GM18909 (cell line): ENCODE measurements at regions not wholly inside any gene's neighbourhood (a gene's known extent, or its start where the extent isn't known, plus 50 kb on each side); places are given as distances from the start of the nearest gene placed in this dataset.
"Not testable (repeated sequence)": the region's sequence is repeated elsewhere in the genome, so short reads cannot be mapped to it uniquely, and the experiment has no call there.

Experiments
- ATAC-seq: cut with Tn5 transposase; IDR thresholded peaks from one replicate; pipeline ENCODE4 v1.9.1; 2021; ENCODE audit warnings: mild to moderate bottlenecking; ENCODE audit not compliant: unreplicated experiment, poor library complexity

DNA sequence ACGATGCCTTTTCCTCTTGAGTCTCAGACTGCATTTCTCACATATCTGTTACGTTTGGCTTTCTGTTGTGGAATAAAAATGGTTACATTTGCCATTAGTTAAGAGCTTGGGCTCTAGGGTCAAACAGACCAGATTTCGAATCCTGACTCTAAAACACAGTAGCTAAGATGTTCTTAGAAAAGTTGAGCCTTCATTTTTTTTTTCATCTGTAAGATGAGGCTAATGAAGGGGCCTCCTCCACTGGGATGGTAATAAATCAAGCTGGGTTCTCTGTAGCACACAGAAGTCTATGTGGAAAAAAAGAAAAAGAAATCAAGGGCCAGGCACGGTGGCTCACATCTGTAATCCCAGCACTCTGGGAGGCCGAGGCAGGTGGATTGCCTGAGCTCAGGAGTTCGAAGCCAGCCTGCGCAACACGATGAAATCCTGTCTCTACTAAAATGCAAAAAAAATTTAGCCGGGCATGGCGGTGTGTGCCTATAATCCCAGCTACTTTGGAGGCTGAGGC, 49.9 kb upstream of the CAPRIN1 start:
- ATAC-seq = no peak

DNA sequence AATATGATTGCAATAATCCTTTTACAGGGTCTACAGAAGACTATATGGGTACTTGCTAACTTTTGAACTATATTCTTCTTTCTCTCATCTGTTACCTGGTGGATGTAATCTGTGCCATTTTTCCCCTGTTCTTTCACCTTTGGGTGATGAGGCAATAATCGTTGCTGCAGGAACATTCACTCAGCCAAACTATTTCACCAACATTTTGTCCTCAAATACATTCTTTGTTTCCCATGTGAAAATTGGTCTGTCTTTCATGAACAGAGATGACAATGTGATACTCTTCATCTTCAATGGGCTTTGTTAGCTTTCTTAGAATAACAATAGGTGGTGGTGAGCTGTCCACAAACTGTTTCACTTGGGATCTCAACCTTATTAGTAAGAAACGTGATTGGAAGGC, 52.1 kb upstream of the CAPRIN1 start:
- ATAC-seq = no peak

- no peak for ATAC-seq
These were observed 53.8 kb upstream of the CAPRIN1 start for GRCh38 chr11:33997584-33998251.

DNA sequence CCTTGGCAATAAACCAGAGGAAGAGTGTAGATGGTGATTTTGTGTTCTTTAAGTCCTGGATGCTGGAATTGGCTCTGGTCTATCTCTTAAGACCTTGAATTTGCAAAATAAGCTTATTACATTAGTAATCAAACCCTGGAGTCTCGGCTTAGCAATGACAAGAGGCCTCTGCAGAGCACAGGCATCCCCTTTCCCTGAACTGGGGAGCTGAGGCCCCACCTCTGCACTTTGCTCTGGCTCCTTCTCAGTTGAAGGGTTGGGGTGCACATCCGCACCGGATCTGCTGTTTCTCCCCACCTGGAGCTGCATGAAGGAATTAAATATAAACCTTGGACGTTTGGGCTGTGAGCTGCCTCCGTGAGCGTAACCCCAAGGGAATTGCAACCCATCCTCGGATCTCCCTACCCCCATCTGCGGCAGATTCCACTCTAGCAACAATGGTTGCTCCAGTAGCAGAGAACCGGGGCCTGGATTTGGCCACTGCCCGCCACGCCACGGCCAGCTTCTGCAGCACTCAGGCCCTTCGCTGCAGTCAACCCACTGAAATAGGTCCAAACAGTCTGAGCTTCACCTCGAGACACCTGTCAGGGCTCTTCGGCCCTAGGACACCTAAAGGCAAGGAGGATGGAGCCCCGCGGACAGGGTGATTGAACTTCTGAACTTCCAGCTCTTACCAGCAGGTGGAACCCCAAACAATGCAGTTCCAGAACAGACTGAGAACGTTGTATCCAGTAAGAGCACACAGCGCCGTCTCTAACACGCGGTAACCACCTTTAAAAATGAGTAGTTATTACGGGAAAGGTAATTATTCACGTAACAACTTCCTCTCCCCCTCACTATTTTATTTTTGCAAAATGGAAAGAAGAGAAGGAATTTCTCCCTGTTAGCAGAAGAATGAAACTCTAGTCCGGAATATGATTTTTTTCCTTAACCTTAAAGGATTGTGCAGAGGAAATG, 54.8 kb upstream of the CAPRIN1 start:
- peak; percentile 79 for ATAC-seq

GRCh38 chr11:33994937-33995336, 56.6 kb upstream of the CAPRIN1 start:
- no peak for ATAC-seq

- ATAC-seq = not testable (repeated sequence)
These were observed 60.4 kb upstream of the CAPRIN1 start for GRCh38 chr11:33991136-33991535.

GRCh38 chr11:33990131-33990530, 61.4 kb upstream of the CAPRIN1 start:
- not testable (repeated sequence) for ATAC-seq

GRCh38 chr11:33989461-33989860, 62.1 kb upstream of the CAPRIN1 start:
- ATAC-seq = no peak

GRCh38 chr11:33988586-33989370, 62.8 kb upstream of the CAPRIN1 start:
- ATAC-seq = no peak

GRCh38 chr11:33987975-33988580, 63.5 kb upstream of the CAPRIN1 start:
- ATAC-seq = no peak

GRCh38 chr11:33987545-33987944, 64.0 kb upstream of the CAPRIN1 start:
- ATAC-seq = no peak

GRCh38 chr11:33986597-33987501, 64.7 kb upstream of the CAPRIN1 start:
- not testable (repeated sequence) for ATAC-seq

DNA sequence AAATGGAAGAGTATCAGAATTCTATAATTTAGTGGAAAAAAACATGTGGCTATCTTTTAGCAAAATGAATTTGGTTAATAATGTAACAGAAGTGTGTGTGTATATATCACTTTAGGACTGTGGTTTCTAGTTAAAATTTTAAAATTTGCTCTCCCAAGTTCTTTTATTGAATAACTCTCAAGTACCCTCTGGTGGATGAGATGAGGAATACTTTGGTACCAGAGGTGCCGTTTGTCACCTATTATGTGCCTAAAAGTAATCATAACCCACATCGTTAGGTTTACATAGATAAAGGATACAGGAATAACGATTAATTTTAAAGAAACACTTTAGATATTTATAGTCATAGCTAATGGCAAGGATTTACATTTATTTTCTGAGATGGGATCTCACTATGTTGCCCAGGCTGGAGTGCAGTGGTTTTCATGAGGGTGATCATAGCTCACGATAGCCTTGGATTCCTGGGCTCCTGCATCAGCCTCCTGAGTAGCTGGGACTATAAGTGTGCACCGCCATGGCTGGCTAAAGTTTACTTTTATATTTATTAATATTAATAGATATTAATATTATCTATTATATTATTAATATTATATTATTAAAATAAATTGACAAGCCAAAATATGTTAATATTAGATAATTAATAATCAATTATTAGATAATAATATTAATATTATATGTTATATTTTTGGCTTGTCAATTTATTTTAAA, 66.7 kb upstream of the CAPRIN1 start:
- ATAC-seq = no peak

- no peak for ATAC-seq
These were observed 68.9 kb upstream of the CAPRIN1 start for GRCh38 chr11:33982661-33983060.

GRCh38 chr11:33980897-33981296, 70.6 kb upstream of the CAPRIN1 start:
- ATAC-seq = no peak

DNA sequence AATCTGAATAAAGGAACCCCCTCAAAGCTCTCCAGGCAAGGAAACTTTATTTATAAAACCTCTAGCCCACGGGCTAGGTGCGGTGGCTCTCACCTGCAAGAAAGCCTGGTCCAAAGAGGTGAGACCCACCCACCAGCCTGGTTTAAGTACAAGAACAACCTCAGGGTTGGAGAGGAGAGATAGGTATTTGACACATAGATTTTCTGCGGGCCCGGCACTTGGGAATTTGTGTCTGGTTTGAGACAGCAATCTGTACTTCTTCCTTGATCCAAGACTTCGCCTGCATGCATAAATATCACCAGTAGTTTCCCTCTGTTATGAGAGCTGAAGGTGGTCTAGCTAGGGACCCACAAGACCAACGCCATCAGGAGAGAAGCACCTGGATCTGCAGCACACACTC, 73.2 kb upstream of the CAPRIN1 start:
- ATAC-seq = no peak

GRCh38 chr11:33977676-33978075, 73.9 kb upstream of the CAPRIN1 start:
- ATAC-seq = no peak

DNA sequence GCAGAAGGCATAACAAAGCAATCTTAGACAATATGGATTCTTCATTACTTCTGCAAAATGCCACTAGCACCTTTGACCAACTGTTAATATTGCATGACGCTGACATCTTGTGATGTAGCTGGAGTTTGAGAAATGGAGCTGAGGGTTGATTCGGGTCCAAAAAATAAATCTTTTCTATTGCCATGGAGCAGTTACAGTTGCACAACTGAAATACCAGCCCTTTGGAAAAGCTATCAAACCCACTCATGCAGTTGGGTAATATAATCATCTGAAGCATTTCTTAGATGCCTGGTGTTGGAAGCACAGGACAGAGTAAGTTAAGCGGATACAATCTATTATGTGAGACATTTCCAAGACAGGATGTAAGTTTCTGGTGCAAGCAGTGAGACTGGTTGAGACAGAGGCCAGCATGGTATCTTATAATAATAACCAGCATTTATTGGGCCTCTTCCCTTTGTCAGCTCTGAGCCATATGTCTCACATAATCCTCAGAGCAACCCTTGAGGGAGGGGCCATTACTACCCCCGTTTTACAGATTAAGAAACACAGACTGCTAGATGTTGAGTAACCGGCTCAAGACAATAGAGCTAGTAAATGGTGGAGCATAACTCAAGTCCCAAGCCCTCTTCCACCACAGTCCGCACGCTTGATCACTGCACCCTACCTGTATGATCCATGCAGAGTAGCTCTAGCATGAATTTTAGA, 74.9 kb upstream of the CAPRIN1 start:
- no peak for ATAC-seq
